ENCODE measurements at regions not wholly inside any gene's neighbourhood (a gene's known extent, or its start where the extent isn't known, plus 50 kb on each side); places are given as distances from the start of the nearest gene placed in this dataset.

DNA sequence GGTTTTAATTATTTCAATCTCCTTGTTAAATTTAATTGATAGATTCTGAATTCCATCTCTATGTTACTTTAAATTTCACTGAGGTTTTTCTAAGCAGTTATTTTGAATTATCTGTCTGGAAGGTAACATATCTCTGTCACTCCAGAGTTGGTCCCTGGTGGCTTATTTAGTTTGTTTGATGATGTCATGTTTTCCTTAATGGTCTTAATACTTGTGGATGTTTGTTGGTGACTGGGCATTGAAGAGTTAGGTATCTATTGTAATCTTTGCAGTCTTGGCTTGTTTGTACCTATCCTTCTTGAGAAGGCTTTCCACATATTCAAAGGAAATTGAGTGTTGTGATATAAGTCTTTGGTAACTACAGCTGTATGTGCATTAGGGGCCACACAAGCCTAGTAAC lies 810.0 kb upstream of the NEGR1 start:
- Histone ChIP-seq H3K9me2 (ENCODE audit: insufficient read depth) (no peaks in the 10 kb centered on the region), H3K27me3 (ENCODE audit: insufficient read depth, low read depth) (no peaks in the 10 kb centered on the region), H3K4me1 (replicated peaks; ENCODE audit: insufficient read depth) (no peaks in the 10 kb centered on the region), H3K4me2 (no peak overlapping the region), H3K27ac (no peak overlapping the region), H3F3A (ENCODE audit: insufficient read depth, low read depth) (no peaks in the 10 kb centered on the region), H3K36me3 (ENCODE audit: low read depth) (no peaks in the 10 kb centered on the region), H3K9me3 (ENCODE audit: insufficient read depth, low read depth) (no peaks in the 10 kb centered on the region), H4K20me1 (ENCODE audit: insufficient read depth) (no peaks in the 10 kb centered on the region), H3K79me2 (ENCODE audit: low read depth) (no peaks in the 10 kb centered on the region), H3K4me3 (no peak overlapping the region), H2AFZ (no peak overlapping the region)
- no TSS peak for BruUV-seq (replicated peaks)
- no peak for DNase-seq
- ChIA-PET POLR2A (ENCODE audit: unreplicated experiment) (no interaction called here), CTCF (no interaction called here)
- no peak for TF ChIP-seq EZH2 (IDR thresholded peaks at IDR 0.05; ENCODE audit: low read depth)
- TF ChIP-seq, protein P1, sequence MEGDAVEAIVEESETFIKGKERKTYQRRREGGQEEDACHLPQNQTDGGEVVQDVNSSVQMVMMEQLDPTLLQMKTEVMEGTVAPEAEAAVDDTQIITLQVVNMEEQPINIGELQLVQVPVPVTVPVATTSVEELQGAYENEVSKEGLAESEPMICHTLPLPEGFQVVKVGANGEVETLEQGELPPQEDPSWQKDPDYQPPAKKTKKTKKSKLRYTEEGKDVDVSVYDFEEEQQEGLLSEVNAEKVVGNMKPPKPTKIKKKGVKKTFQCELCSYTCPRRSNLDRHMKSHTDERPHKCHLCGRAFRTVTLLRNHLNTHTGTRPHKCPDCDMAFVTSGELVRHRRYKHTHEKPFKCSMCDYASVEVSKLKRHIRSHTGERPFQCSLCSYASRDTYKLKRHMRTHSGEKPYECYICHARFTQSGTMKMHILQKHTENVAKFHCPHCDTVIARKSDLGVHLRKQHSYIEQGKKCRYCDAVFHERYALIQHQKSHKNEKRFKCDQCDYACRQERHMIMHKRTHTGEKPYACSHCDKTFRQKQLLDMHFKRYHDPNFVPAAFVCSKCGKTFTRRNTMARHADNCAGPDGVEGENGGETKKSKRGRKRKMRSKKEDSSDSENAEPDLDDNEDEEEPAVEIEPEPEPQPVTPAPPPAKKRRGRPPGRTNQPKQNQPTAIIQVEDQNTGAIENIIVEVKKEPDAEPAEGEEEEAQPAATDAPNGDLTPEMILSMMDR (conservative IDR thresholded peaks at IDR 0.05) = no peak
- intact Hi-C loops (cut with micrococcal nuclease; ENCODE audit: unreplicated experiment) = no loop called here

DNA sequence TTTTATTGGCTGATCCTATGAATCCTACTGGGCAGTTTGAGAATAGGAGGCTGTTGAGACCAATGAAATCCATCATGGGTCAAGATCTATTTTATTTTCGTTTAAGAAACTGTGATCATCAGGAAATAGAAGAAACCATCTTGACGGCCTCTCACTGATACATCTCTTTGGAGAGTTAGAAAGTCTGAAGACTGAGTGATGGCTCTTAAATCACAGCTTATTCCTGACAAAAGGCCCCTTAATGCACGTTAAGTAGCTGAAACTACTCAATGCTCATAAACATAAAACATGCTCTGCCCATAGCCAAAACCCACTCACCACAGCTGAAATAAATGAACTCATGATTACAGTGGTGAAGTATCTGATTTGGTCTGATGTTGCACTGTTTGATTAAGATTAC lies 784.5 kb upstream of the NEGR1 start:
- H3K4me2 ChIP-seq = no peak overlapping the region
- no peaks in the 10 kb centered on the region for H3F3A ChIP-seq (ENCODE audit: insufficient read depth, low read depth)
- DNase-seq = no peak
- H3K27me3 ChIP-seq (ENCODE audit: insufficient read depth, low read depth) = no peaks in the 10 kb centered on the region
- H3K36me3 ChIP-seq (ENCODE audit: low read depth) = no peaks in the 10 kb centered on the region
- no peaks in the 10 kb centered on the region for H3K4me1 ChIP-seq (replicated peaks; ENCODE audit: insufficient read depth)
- H3K79me2 ChIP-seq (ENCODE audit: low read depth) = no peaks in the 10 kb centered on the region
- no peak overlapping the region for H3K27ac ChIP-seq
- ChIA-PET POLR2A (ENCODE audit: unreplicated experiment) (no interaction called here), CTCF (no interaction called here)
- no peak overlapping the region for H2AFZ ChIP-seq
- H4K20me1 ChIP-seq (ENCODE audit: insufficient read depth) = no peaks in the 10 kb centered on the region
- BruUV-seq (replicated peaks) = no TSS peak
- no peaks in the 10 kb centered on the region for H3K9me2 ChIP-seq (ENCODE audit: insufficient read depth)
- H3K4me3 ChIP-seq = no peak overlapping the region
- intact Hi-C loops (cut with micrococcal nuclease; ENCODE audit: unreplicated experiment) = no loop called here
- TF ChIP-seq, protein P1 (conservative IDR thresholded peaks at IDR 0.05) = no peak
- no peak for TF ChIP-seq EZH2 (IDR thresholded peaks at IDR 0.05; ENCODE audit: low read depth)
- no peaks in the 10 kb centered on the region for H3K9me3 ChIP-seq (ENCODE audit: insufficient read depth, low read depth)

DNA sequence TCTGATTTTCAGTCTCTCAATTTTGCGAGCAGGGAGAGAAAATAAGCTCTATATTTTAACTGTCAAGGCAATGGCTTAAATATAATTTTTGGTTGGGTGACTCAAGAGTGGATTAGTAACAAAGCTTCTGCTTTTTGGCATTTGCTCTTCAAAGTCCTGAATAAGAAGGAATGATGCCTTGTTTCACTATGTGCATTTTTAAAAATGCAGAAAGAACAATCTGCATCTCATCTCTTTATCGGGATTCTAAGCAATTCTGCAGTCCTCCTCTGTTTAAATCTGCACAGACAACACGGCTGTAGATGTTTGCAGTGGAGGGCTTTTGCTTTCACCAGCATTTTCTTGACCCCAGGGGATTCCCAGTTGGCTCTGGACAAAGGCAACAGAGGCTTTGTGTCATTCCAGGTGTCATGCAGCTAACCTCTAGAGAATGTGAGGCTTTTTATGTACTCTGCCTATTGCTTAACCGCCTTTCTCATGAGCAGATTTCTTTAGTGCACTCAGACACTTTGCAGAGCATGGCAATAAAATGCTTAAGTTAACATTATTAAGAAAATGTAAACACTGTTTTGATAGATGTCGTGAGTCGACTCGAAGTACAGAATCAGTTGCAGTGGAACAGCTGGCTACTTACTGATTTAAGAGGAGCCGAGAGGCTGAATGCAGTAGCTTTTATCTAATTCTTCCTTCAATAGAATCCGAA lies 783.2 kb upstream of the NEGR1 start:
- Histone ChIP-seq H2AFZ (no peak overlapping the region), H3K4me1 (replicated peaks; ENCODE audit: insufficient read depth) (no peaks in the 10 kb centered on the region), H3K27ac (no peak overlapping the region), H3K79me2 (ENCODE audit: low read depth) (no peaks in the 10 kb centered on the region), H3F3A (ENCODE audit: insufficient read depth, low read depth) (no peaks in the 10 kb centered on the region), H3K27me3 (ENCODE audit: insufficient read depth, low read depth) (no peaks in the 10 kb centered on the region), H3K4me3 (no peak overlapping the region), H4K20me1 (ENCODE audit: insufficient read depth) (no peaks in the 10 kb centered on the region), H3K4me2 (no peak overlapping the region), H3K36me3 (ENCODE audit: low read depth) (no peaks in the 10 kb centered on the region), H3K9me2 (ENCODE audit: insufficient read depth) (no peaks in the 10 kb centered on the region), H3K9me3 (ENCODE audit: insufficient read depth, low read depth) (no peaks in the 10 kb centered on the region; the same call in 1 of the 2 replicates)
- ChIA-PET CTCF (no interaction called here), POLR2A (ENCODE audit: unreplicated experiment) (no interaction called here)
- no peak for TF ChIP-seq EZH2 (IDR thresholded peaks at IDR 0.05; ENCODE audit: low read depth)
- TF ChIP-seq, protein P1 (conservative IDR thresholded peaks at IDR 0.05) = no peak
- BruUV-seq (replicated peaks) = no TSS peak
- intact Hi-C loops (cut with micrococcal nuclease; ENCODE audit: unreplicated experiment) = no loop called here
- no peak for DNase-seq

All from PC-9 (cell line).